Neural progenitor cell (in vitro differentiated cells): ENCODE measurements at regions not wholly inside any gene's neighbourhood (a gene's known extent, or its start where the extent isn't known, plus 50 kb on each side); places are given as distances from the start of the nearest gene placed in this dataset.

Source experiments
- DNase-seq: peaks from one replicate; pipeline ENCODE4 v3.0.0-alpha.2; 2016; ENCODE audit warnings: low spot score
- H2AFZ ChIP-seq: fragments of 200-600 bp; sonication (generic); replicated peaks from 2 replicates; pipeline ENCODE4 v1.6.1; 2016; ENCODE audit warnings: antibody characterized with exemption
- H3F3A ChIP-seq: fragments of 200-600 bp; sonication (generic); 2 replicates; pipeline ENCODE4 v1.6.1; 2016; ENCODE audit warnings: antibody characterized with exemption, low read depth
- H3K27ac ChIP-seq: fragments of 200-600 bp; sonication (generic); 2 replicates; pipeline ENCODE4 v1.5.1; 2016; ENCODE audit warnings: mild to moderate bottlenecking
- H3K27me3 ChIP-seq: fragments of 200-600 bp; sonication (generic); 2 replicates; pipeline ENCODE4 v1.6.1; 2016; ENCODE audit warnings: mild to moderate bottlenecking, moderate library complexity
- H3K36me3 ChIP-seq: fragments of 200-600 bp; sonication (generic); 2 replicates; pipeline ENCODE4 v1.5.1; 2016
- H3K4me1 ChIP-seq: fragments of 200-600 bp; sonication (generic); 2 replicates; pipeline ENCODE4 v1.6.1; 2016; ENCODE audit warnings: mixed run types
- H3K4me2 ChIP-seq: fragments of 200-600 bp; sonication (generic); 2 replicates; pipeline ENCODE4 v1.6.1; 2016
- H3K4me3 ChIP-seq: fragments of 200-600 bp; sonication (generic); 2 replicates; pipeline ENCODE4 v1.5.1; 2016
- H3K79me2 ChIP-seq: fragments of 200-600 bp; sonication (generic); 2 replicates; pipeline ENCODE4 v1.6.1; 2016; ENCODE audit warnings: low read depth
- H3K9ac ChIP-seq: fragments of 200-600 bp; sonication (generic); 2 replicates; pipeline ENCODE4 v1.6.1; 2016
- H3K9me3 ChIP-seq: fragments of 200-600 bp; sonication (generic); 2 replicates; pipeline ENCODE4 v1.5.1; 2016; ENCODE audit warnings: low read depth
- H4K20me1 ChIP-seq: fragments of 200-600 bp; sonication (generic); 2 replicates; pipeline ENCODE4 v1.6.1; 2016; ENCODE audit warnings: low read depth
- H3K27ac Mint-ChIP-seq: 3 replicates; pipeline ENCODE4 v1.8.0; 2021; ENCODE audit warnings: mixed read lengths
- H3K27me3 Mint-ChIP-seq: 2 replicates; pipeline ENCODE4 v1.8.0; 2022; ENCODE audit warnings: low read depth, mild to moderate bottlenecking, inconsistent platforms, moderate library complexity, mixed read lengths; ENCODE audit not compliant: insufficient read depth
- H3K36me3 Mint-ChIP-seq: 3 replicates; pipeline ENCODE4 v1.8.0; 2021; ENCODE audit warnings: mixed read lengths
- H3K4me1 Mint-ChIP-seq: 3 replicates; pipeline ENCODE4 v1.8.0; 2021; ENCODE audit warnings: mixed read lengths
- H3K4me3 Mint-ChIP-seq: 3 replicates; pipeline ENCODE4 v1.8.0; 2021; ENCODE audit warnings: mild to moderate bottlenecking, moderate library complexity, mixed read lengths
- H3K9me3 Mint-ChIP-seq: 3 replicates; pipeline ENCODE4 v1.8.0; 2020; ENCODE audit warnings: mixed read lengths
- EZH2 ChIP-seq: fragments of 200-600 bp; sonication (generic); IDR thresholded peaks from 2 replicates; pipeline ENCODE4 v1.6.1; 2017; ENCODE audit warnings: antibody characterized with exemption, mild to moderate bottlenecking, moderate library complexity
- EZH2phosphoT487 ChIP-seq: fragments of 200-600 bp; sonication (generic); IDR thresholded peaks from 2 replicates; pipeline ENCODE4 v1.6.1; 2017; ENCODE audit warnings: antibody characterized with exemption
- TF ChIP-seq, protein P1 (sequence below): fragments of 200-600 bp; sonication (generic); IDR thresholded peaks from 2 replicates; pipeline ENCODE4 v1.5.1; 2017; ENCODE audit warnings: antibody characterized with exemption, mild to moderate bottlenecking

DNA sequence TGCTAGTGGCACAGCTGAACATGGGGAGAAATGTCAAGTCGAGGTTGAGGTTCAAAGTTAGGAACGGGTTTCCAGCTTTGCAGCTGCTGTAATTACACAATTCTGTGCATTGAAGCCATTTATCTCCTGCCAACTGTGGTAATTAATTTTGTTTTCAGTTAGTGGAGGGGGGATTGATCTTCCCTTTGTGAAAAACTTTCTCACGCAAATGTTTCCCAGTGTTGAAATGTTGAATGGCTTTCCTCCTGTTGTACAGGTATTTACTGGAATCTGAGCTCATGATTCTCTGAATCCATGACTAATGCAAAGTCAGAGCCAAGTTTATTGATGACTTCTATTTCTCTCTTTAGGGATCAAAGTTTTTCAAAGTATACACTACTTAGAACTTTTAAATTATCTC, 198.4 kb upstream of the SLC35B3 start:
- Histone ChIP-seq H3K36me3 (no peaks in the 10 kb centered on the region), H3K27me3 (no peaks in the 10 kb centered on the region), H3F3A (no peaks in the 10 kb centered on the region), H3K9me3 (no peaks in the 10 kb centered on the region), H4K20me1 (no peaks in the 10 kb centered on the region), H3K4me2 (peak overlapping the region; percentile 2), H3K4me1 (peaks cover 15% of the 10 kb centered on the region), H3K4me3 (no peak overlapping the region), H3K27ac (no peak overlapping the region), H3K9ac (no peak overlapping the region), H2AFZ (no peak overlapping the region), H3K79me2 (no peaks in the 10 kb centered on the region)
- H3K27ac Mint-ChIP-seq = no peak overlapping the region
- H3K4me1 Mint-ChIP-seq = peaks cover 7% of the 10 kb centered on the region
- TF ChIP-seq EZH2 (no peak), EZH2phosphoT487 (no peak)
- TF ChIP-seq, protein P1, sequence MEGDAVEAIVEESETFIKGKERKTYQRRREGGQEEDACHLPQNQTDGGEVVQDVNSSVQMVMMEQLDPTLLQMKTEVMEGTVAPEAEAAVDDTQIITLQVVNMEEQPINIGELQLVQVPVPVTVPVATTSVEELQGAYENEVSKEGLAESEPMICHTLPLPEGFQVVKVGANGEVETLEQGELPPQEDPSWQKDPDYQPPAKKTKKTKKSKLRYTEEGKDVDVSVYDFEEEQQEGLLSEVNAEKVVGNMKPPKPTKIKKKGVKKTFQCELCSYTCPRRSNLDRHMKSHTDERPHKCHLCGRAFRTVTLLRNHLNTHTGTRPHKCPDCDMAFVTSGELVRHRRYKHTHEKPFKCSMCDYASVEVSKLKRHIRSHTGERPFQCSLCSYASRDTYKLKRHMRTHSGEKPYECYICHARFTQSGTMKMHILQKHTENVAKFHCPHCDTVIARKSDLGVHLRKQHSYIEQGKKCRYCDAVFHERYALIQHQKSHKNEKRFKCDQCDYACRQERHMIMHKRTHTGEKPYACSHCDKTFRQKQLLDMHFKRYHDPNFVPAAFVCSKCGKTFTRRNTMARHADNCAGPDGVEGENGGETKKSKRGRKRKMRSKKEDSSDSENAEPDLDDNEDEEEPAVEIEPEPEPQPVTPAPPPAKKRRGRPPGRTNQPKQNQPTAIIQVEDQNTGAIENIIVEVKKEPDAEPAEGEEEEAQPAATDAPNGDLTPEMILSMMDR = no peak
- no peaks in the 10 kb centered on the region for H3K9me3 Mint-ChIP-seq
- no peaks in the 10 kb centered on the region for H3K27me3 Mint-ChIP-seq
- DNase-seq = no peak
- no peak overlapping the region for H3K4me3 Mint-ChIP-seq
- no peaks in the 10 kb centered on the region for H3K36me3 Mint-ChIP-seq

DNA sequence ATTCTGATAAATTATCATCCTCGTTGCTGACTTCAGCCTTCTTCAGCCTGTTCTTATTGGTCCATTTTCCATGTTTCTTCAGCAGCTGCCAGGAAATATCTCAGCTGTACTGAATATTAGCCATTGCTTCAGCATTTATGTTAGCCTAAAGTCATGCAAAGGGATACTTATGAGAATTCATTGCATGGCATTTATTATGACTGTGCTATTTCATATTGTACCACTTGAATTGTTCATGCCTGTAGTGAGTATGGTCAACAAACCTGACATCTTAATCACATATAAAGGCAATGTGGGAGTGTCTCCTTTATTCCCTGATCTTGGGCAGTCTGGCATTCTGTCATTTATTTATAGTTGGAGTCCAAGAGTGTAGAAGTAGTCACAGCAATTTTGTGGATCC, 193.4 kb upstream of the SLC35B3 start:
- peaks cover 18% of the 10 kb centered on the region for H3K4me1 ChIP-seq
- no peaks in the 10 kb centered on the region for H3K36me3 Mint-ChIP-seq
- no peak overlapping the region for H3K27ac Mint-ChIP-seq
- no peak for TF ChIP-seq EZH2phosphoT487
- TF ChIP-seq, protein P1 = no peak
- TF ChIP-seq EZH2 = no peak
- H3F3A ChIP-seq = no peaks in the 10 kb centered on the region
- no peak overlapping the region for H3K4me3 Mint-ChIP-seq
- H4K20me1 ChIP-seq = no peaks in the 10 kb centered on the region
- no peaks in the 10 kb centered on the region for H3K9me3 ChIP-seq
- H3K27me3 Mint-ChIP-seq = no peaks in the 10 kb centered on the region
- H2AFZ ChIP-seq = no peak overlapping the region
- DNase-seq = no peak
- no peaks in the 10 kb centered on the region for H3K79me2 ChIP-seq
- H3K9me3 Mint-ChIP-seq = no peaks in the 10 kb centered on the region
- H3K27ac ChIP-seq = no peak overlapping the region
- peaks cover 5% of the 10 kb centered on the region for H3K4me1 Mint-ChIP-seq
- no peak overlapping the region for H3K4me3 ChIP-seq
- no peak overlapping the region for H3K4me2 ChIP-seq
- no peaks in the 10 kb centered on the region for H3K36me3 ChIP-seq
- no peak overlapping the region for H3K9ac ChIP-seq
- no peaks in the 10 kb centered on the region for H3K27me3 ChIP-seq

- H3K36me3 ChIP-seq = no peaks in the 10 kb centered on the region
- no peaks in the 10 kb centered on the region for H3F3A ChIP-seq
- H3K4me3 ChIP-seq = no peak overlapping the region
- peaks cover 12% of the 10 kb centered on the region for H3K4me1 ChIP-seq
- Mint-ChIP-seq H3K27ac (no peak overlapping the region), H3K9me3 (no peaks in the 10 kb centered on the region), H3K36me3 (no peaks in the 10 kb centered on the region), H3K4me1 (no peaks in the 10 kb centered on the region), H3K27me3 (no peaks in the 10 kb centered on the region), H3K4me3 (no peak overlapping the region)
- H3K9ac ChIP-seq = no peak overlapping the region
- DNase-seq = no peak
- H2AFZ ChIP-seq = no peak overlapping the region
- TF ChIP-seq, protein P1 = no peak
- no peak for TF ChIP-seq EZH2phosphoT487
- H3K9me3 ChIP-seq = no peaks in the 10 kb centered on the region
- no peaks in the 10 kb centered on the region for H4K20me1 ChIP-seq
- no peaks in the 10 kb centered on the region for H3K27me3 ChIP-seq
- H3K4me2 ChIP-seq = no peak overlapping the region
- H3K79me2 ChIP-seq = no peaks in the 10 kb centered on the region
- no peak overlapping the region for H3K27ac ChIP-seq
Measured at GRCh38 chr6:8628063-8628462, 192.7 kb upstream of the SLC35B3 start.
